ENCODE measurements at regions not wholly inside any gene's neighbourhood (a gene's known extent, or its start where the extent isn't known, plus 50 kb on each side); places are given as distances from the start of the nearest gene placed in this dataset.

DNA sequence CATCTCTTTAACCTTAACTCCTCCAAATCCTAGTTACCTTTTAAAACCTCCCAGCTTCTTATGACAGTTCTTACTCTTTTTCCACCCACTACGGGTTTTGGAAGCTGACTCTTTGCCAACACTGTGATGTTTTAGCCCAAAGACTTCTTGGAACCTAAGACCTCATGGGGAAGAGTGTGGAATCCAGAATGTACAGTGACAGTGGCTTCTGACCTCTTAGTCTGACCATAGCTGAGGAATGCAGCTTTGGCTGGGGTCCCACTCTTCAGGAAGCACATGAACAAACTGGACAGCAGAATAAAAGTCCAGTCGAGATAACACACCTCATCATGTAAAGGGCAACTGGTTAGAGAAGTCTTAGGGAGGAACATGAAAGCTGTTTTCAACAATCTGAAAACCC is 161.1 kb upstream of the PKDCC start:
- no peak for DNase-seq (ENCODE audit: low read depth)
- H3K4me3 ChIP-seq (ENCODE audit: low read depth, low read length): no peak overlapping the region
- TF ChIP-seq, protein P1, sequence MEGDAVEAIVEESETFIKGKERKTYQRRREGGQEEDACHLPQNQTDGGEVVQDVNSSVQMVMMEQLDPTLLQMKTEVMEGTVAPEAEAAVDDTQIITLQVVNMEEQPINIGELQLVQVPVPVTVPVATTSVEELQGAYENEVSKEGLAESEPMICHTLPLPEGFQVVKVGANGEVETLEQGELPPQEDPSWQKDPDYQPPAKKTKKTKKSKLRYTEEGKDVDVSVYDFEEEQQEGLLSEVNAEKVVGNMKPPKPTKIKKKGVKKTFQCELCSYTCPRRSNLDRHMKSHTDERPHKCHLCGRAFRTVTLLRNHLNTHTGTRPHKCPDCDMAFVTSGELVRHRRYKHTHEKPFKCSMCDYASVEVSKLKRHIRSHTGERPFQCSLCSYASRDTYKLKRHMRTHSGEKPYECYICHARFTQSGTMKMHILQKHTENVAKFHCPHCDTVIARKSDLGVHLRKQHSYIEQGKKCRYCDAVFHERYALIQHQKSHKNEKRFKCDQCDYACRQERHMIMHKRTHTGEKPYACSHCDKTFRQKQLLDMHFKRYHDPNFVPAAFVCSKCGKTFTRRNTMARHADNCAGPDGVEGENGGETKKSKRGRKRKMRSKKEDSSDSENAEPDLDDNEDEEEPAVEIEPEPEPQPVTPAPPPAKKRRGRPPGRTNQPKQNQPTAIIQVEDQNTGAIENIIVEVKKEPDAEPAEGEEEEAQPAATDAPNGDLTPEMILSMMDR (conservative IDR thresholded peaks at IDR 0.05; ENCODE audit: low read depth, low read length): no peak

DNA sequence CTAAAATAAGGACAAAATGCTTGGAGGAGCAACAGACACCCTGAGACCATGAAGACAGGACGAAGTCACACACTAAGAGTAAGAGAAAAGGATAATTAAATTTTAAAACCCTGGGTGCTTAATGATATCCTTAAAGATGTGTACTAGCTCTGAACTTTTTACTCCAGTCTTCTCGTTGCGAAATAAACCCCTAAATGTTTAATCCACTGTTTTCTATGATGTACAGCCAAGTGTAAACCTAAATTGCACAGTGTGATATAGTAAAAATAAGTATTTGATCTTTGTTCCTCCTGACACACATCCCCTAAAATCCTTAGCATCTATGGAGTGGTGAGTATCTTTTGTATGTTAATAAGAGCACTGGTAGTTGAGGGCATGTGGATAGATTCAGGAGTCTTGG is 157.5 kb upstream of the PKDCC start:
- DNase-seq (ENCODE audit: low read depth): no peak
- no peak overlapping the region for H3K4me3 ChIP-seq (ENCODE audit: low read depth, low read length)
- TF ChIP-seq, protein P1 (conservative IDR thresholded peaks at IDR 0.05; ENCODE audit: low read depth, low read length): no peak

DNA sequence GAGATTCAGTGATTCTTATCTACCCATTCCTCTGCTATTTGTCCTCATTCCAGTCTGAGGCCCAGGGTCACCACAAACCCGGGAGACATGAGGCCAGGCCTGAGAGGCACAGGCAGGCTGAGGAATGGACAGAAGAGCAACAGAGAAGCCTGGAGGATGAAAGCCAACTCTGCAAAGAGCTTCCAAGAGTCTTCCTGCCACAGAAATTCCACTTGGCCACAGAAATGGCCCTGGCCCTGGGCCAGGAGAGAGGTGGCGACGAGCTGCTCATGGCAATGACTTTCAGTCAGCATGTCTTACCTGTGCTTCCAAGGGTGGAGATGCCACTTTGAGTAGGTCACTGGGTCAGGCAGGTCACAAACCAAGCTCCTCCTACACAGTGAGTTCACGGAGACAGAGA is 155.3 kb upstream of the PKDCC start:
- TF ChIP-seq, protein P1 (conservative IDR thresholded peaks at IDR 0.05; ENCODE audit: low read depth, low read length): no peak
- no peak overlapping the region for H3K4me3 ChIP-seq (ENCODE audit: low read depth, low read length)
- DNase-seq (ENCODE audit: low read depth): no peak

DNA sequence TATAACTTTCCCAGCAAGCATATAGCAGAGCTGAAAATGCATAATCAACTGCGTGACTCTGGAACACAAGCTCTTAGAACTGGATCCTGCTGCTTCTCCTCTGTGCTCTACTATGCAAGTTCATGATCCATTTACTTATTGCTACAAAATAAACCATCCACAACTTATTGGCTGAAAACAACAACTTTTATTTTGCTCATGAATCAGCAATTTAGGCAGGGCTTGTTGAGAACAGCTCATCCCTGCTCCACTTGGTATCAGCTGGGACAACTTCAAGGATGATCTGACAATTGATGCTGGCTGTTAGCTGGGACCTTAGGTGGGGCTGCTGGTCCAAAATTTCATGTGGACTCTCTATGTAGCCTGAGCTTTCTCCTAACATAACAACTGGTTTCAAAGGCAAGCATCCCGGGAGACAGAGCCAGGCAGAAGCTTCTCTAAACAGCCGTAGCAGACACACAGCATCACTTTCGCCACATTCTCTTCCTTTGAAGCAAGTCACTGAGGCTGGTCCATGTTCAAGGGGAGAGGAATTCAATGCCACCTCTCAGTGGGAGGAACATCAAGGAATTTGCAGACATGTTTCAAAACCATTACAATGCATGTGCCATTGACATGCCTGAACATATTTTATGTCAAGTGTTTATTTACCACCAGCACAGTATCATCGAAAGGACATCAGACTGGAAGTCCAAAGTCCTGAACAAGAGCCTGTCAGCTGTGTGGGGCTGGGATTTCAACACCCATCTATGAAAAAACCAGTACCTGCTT is 153.1 kb upstream of the PKDCC start:
- H3K4me3 ChIP-seq (ENCODE audit: low read depth, low read length): no peak overlapping the region
- TF ChIP-seq, protein P1 (conservative IDR thresholded peaks at IDR 0.05; ENCODE audit: low read depth, low read length): no peak
- no peak for DNase-seq (ENCODE audit: low read depth)

DNA sequence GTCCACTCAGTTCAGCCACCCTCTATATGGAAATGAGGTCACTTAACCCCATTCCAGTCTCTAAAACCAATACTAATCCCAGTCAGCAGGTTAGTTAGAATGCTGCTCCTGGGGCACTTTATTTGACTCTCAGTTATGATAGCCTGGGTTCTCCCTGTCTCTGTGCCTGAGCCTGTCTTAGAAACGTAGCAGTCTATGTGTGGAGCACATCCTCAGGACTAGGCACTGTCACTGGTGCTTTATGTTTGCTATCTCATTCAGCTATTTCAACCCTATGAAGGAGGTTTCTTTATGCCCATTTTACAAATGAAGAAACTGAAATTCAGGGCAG is 152.5 kb upstream of the PKDCC start:
- no peak overlapping the region for H3K4me3 ChIP-seq (ENCODE audit: low read depth, low read length)
- DNase-seq (ENCODE audit: low read depth): no peak
- TF ChIP-seq, protein P1 (conservative IDR thresholded peaks at IDR 0.05; ENCODE audit: low read depth, low read length): no peak

DNA sequence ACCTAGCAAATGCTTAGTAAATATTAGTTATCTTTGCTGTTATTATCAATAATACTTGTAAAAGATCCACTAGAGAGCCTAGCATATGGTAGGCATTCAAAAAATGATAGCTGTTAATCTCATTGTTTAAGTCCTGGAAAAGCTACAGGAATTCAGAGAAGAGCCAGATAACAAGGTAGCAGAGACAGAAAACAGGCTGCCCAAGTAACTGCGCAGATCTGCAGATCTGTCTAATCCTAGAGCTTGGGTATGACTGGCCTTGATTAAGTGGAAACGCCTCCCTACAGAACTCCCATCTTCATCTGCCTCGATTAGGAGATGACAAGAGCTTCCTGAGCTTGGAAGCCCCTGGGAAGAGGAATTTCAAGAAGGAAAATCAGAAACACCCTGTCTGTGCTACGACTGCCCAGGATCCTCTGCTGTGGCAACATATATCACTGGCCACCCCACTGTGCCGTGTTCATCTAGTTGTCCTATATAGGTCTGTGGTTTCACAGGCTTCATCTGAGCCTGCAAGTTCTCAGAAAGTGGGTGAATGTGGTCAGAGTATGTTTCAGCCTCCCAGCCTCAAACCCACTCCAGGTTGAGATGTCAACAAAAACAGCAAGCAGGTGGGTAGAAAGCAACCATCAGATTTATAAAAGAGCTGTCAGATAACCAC is 151.5 kb upstream of the PKDCC start:
- TF ChIP-seq, protein P1 (conservative IDR thresholded peaks at IDR 0.05; ENCODE audit: low read depth, low read length): no peak

DNA sequence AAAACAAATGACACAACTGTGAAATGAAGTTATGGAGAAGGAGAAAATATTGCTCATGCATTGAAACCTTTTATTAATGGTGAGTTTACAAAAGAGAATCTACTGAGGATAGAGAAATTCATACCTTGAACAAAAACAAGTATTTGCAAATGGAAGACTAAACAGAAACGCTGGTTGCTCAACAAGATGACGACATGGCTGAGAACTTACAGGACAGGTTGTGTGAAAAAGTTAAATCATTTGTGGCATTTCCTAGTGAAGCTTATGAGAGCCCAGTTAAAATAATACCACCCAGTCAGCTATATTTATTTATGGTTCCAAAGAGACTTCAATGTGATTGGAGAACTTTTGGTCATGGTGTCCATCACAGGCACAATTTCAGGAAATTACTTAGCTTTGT is 148.6 kb upstream of the PKDCC start:
- TF ChIP-seq, protein P1 (conservative IDR thresholded peaks at IDR 0.05; ENCODE audit: low read depth, low read length): no peak
- no peak for DNase-seq (ENCODE audit: low read depth)
- no peak overlapping the region for H3K4me3 ChIP-seq (ENCODE audit: low read depth, low read length)

More for the DNA sequence above, 151.5 kb upstream of the PKDCC start:
- no peak overlapping the region for H3K4me3 ChIP-seq (ENCODE audit: low read depth, low read length)
- DNase-seq (ENCODE audit: low read depth): no peak

Data from epithelial cell of proximal tubule (primary cell).